ENCODE measurements at regions not wholly inside any gene's neighbourhood (a gene's known extent, or its start where the extent isn't known, plus 50 kb on each side); places are given as distances from the start of the nearest gene placed in this dataset.
"Not testable (repeated sequence)": the region's sequence is repeated elsewhere in the genome, so short reads cannot be mapped to it uniquely, and the experiment has no call there.

GRCh38 chr12:5102261-5102789, 58.6 kb downstream of the KCNA5 start:
- H3K27me3 ChIP-seq (replicated peaks; ENCODE audit: control insufficient read depth, insufficient read depth, low read length) = peaks cover 3% of the 10 kb centered on the region
- H3K4me3 ChIP-seq (replicated peaks; ENCODE audit: low read depth, low read length) = no peak overlapping the region
- DNase-seq (ENCODE audit: extremely low read depth, insufficient read length) = no peak
- H3K36me3 ChIP-seq (ENCODE audit: control insufficient read depth, insufficient read depth, low read length) = no peaks in the 10 kb centered on the region
- no peak for TF ChIP-seq CTCF (IDR thresholded peaks at IDR 0.05; ENCODE audit: insufficient read depth, low read length, poor library complexity, severe bottlenecking)

- TF ChIP-seq CTCF (IDR thresholded peaks at IDR 0.05; ENCODE audit: insufficient read depth, low read length, poor library complexity, severe bottlenecking) = no peak
- no peaks in the 10 kb centered on the region for H3K36me3 ChIP-seq (ENCODE audit: control insufficient read depth, insufficient read depth, low read length)
These were observed 59.1 kb downstream of the KCNA5 start for GRCh38 chr12:5102806-5103205.

GRCh38 chr12:5110345-5110744, 66.7 kb downstream of the KCNA5 start:
- no peak for DNase-seq (ENCODE audit: extremely low read depth, insufficient read length)
- Histone ChIP-seq H3K27me3 (replicated peaks; ENCODE audit: control insufficient read depth, insufficient read depth, low read length) (no peaks in the 10 kb centered on the region; the same call in 1 of the 2 replicates), H3K4me3 (replicated peaks; ENCODE audit: low read depth, low read length) (no peak overlapping the region), H3K36me3 (ENCODE audit: control insufficient read depth, insufficient read depth, low read length) (no peaks in the 10 kb centered on the region)
- no peak for TF ChIP-seq CTCF (IDR thresholded peaks at IDR 0.05; ENCODE audit: insufficient read depth, low read length, poor library complexity, severe bottlenecking)

More at GRCh38 chr12:5102806-5103205, 59.1 kb downstream of the KCNA5 start:
- H3K27me3 ChIP-seq (replicated peaks; ENCODE audit: control insufficient read depth, insufficient read depth, low read length) = peaks cover 3% of the 10 kb centered on the region
- no peak for DNase-seq (ENCODE audit: extremely low read depth, insufficient read length)
- H3K4me3 ChIP-seq (replicated peaks; ENCODE audit: low read depth, low read length) = no peak overlapping the region

GRCh38 chr12:5114436-5114835, 70.8 kb downstream of the KCNA5 start:
- no peak for DNase-seq (ENCODE audit: extremely low read depth, insufficient read length)

GRCh38 chr12:5121784-5122183, 78.1 kb downstream of the KCNA5 start:
- H3K27me3 ChIP-seq (replicated peaks; ENCODE audit: control insufficient read depth, insufficient read depth, low read length); H3K4me3 ChIP-seq (replicated peaks; ENCODE audit: low read depth, low read length); DNase-seq (ENCODE audit: extremely low read depth, insufficient read length); H3K36me3 ChIP-seq (ENCODE audit: control insufficient read depth, insufficient read depth, low read length): not testable (repeated sequence)

More at GRCh38 chr12:5114436-5114835, 70.8 kb downstream of the KCNA5 start:
- no peak for TF ChIP-seq CTCF (IDR thresholded peaks at IDR 0.05; ENCODE audit: insufficient read depth, low read length, poor library complexity, severe bottlenecking)
- Histone ChIP-seq H3K27me3 (replicated peaks; ENCODE audit: control insufficient read depth, insufficient read depth, low read length) (no peaks in the 10 kb centered on the region; the same call in 1 of the 2 replicates), H3K4me3 (replicated peaks; ENCODE audit: low read depth, low read length) (no peak overlapping the region), H3K36me3 (ENCODE audit: control insufficient read depth, insufficient read depth, low read length) (no peaks in the 10 kb centered on the region)

- DNase-seq (ENCODE audit: extremely low read depth, insufficient read length); H3K4me3 ChIP-seq (replicated peaks; ENCODE audit: low read depth, low read length); H3K36me3 ChIP-seq (ENCODE audit: control insufficient read depth, insufficient read depth, low read length); H3K27me3 ChIP-seq (replicated peaks; ENCODE audit: control insufficient read depth, insufficient read depth, low read length): not testable (repeated sequence)
These were observed 78.7 kb downstream of the KCNA5 start for GRCh38 chr12:5122256-5122831.

GRCh38 chr12:5123921-5124320, 80.2 kb downstream of the KCNA5 start:
- no peak for TF ChIP-seq CTCF (IDR thresholded peaks at IDR 0.05; ENCODE audit: insufficient read depth, low read length, poor library complexity, severe bottlenecking)
- no peaks in the 10 kb centered on the region; the same call in 1 of the 2 replicates for H3K27me3 ChIP-seq (replicated peaks; ENCODE audit: control insufficient read depth, insufficient read depth, low read length)
- no peak for DNase-seq (ENCODE audit: extremely low read depth, insufficient read length)
- H3K4me3 ChIP-seq (replicated peaks; ENCODE audit: low read depth, low read length) = no peak overlapping the region
- H3K36me3 ChIP-seq (ENCODE audit: control insufficient read depth, insufficient read depth, low read length) = no peaks in the 10 kb centered on the region

Measured in GM06990 (cell line).